ENCODE measurements at regions not wholly inside any gene's neighbourhood (a gene's known extent, or its start where the extent isn't known, plus 50 kb on each side); places are given as distances from the start of the nearest gene placed in this dataset.

GRCh38 chr4:133472244-133472643, 323.1 kb downstream of the PCDH10 start:
- no peak for DNase-seq (ENCODE audit: extremely low read depth, low read depth)
- TF ChIP-seq CTCF (IDR thresholded peaks at IDR 0.05; ENCODE audit: low read depth, low read length): no peak

- no peak for DNase-seq (ENCODE audit: extremely low read depth, low read depth)
These were observed 318.3 kb downstream of the PCDH10 start for GRCh38 chr4:133467290-133467947.

GRCh38 chr4:133465022-133465421, 315.9 kb downstream of the PCDH10 start:
- no peak for TF ChIP-seq CTCF (IDR thresholded peaks at IDR 0.05; ENCODE audit: low read depth, low read length)

More at GRCh38 chr4:133467290-133467947, 318.3 kb downstream of the PCDH10 start:
- no peak for TF ChIP-seq CTCF (IDR thresholded peaks at IDR 0.05; ENCODE audit: low read depth, low read length)

GRCh38 chr4:133464311-133464710, 315.2 kb downstream of the PCDH10 start:
- no peak for DNase-seq (ENCODE audit: extremely low read depth, low read depth)
- no peak for TF ChIP-seq CTCF (IDR thresholded peaks at IDR 0.05; ENCODE audit: low read depth, low read length)

More at GRCh38 chr4:133465022-133465421, 315.9 kb downstream of the PCDH10 start:
- DNase-seq (ENCODE audit: extremely low read depth, low read depth): no peak

- no peak for TF ChIP-seq CTCF (IDR thresholded peaks at IDR 0.05; ENCODE audit: low read depth, low read length)
- no peak for DNase-seq (ENCODE audit: extremely low read depth, low read depth)
These were observed 303.6 kb downstream of the PCDH10 start for GRCh38 chr4:133452678-133453077.

GRCh38 chr4:133450813-133451212, 301.7 kb downstream of the PCDH10 start:
- TF ChIP-seq CTCF (IDR thresholded peaks at IDR 0.05; ENCODE audit: low read depth, low read length): no peak
- DNase-seq (ENCODE audit: extremely low read depth, low read depth): no peak

- DNase-seq (ENCODE audit: extremely low read depth, low read depth): no peak
- TF ChIP-seq CTCF (IDR thresholded peaks at IDR 0.05; ENCODE audit: low read depth, low read length): no peak
These were observed 291.3 kb downstream of the PCDH10 start for GRCh38 chr4:133440404-133440803.
